ENCODE measurements at regions not wholly inside any gene's neighbourhood (a gene's known extent, or its start where the extent isn't known, plus 50 kb on each side); places are given as distances from the start of the nearest gene placed in this dataset.

DNA sequence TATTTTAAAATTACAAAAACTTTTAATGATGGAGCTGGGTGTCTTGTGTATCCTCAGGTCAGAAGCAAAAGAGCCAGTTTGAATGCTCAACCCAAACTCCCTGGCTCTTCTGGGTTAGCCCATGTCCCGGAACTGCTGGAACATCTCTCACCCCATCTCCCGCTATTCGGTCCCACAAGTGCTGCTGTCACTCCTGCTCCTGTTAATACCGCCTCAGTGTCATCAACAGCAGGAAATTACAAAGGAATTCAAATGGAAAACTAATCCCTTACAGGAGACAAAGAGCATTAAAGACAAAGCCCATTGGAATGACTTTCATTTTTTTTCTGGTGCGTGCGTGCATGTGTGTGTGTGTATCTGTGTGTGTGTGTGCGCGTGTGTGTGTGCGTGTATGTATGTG is 112.0 kb upstream of the C7orf33 start (continued):
- no peak for TF ChIP-seq TEAD4 (IDR thresholded peaks at IDR 0.05; ENCODE audit: borderline replicate concordance, insufficient read depth)

DNA sequence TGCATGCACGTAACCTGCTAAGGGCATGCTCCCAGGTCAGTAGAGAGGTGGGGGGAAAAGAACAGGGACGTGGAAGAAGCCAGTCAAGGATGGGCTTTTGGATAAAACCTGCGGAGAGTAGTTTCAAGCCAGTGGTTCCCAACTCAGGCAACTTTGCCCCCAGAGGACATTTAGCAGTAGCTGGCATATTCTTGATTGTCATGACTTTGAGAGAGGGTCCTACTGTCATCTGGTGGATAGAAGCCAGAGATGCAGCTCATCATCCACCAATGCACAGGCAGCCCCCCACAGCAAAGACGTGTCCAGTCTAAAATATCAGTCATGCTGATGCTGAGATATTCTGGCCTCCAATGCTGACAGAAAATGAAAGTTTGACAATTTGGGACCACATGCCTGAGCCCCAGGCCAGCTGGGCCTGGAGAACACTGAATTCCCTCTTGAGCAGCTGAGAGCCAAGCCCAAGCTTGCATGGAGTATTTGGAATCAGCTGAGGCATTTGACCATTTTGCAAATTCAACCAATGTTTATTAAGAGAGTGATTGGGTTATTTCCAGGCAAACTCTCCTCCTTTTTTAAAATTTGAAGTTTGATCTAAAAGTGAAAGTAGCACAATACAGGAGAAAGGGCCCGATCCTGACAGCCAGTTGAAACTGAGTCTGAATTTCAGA is 110.0 kb upstream of the C7orf33 start:
- Histone ChIP-seq H3F3A (replicated peaks; ENCODE audit: insufficient read depth) (no peaks in the 10 kb centered on the region), H3K27ac (ENCODE audit: low read depth in 2 of 2, low read length in 1 of 2) (no peak overlapping the region), H3K4me1 (ENCODE audit: control insufficient read depth in 1 of 2, insufficient read depth in 2 of 2, low read depth in 1 of 2, low read length in 1 of 2) (peaks cover 0 to 10% of the 10 kb centered on the region in 2 experiments; a peak in 2 of 4 replicates), H4K20me1 (ENCODE audit: insufficient read depth) (no peaks in the 10 kb centered on the region), H3K4me3 (ENCODE audit: low read depth in 2 of 2, low read length in 1 of 2) (no peak overlapping the region), H3K79me2 (ENCODE audit: insufficient read depth) (no peaks in the 10 kb centered on the region), H3K9me2 (no peaks in the 10 kb centered on the region), H3K4me2 (no peak overlapping the region), H3K9ac (no peak overlapping the region), H3K36me3 (replicated peaks in 1 of 2; ENCODE audit: control insufficient read depth in 1 of 2, insufficient read depth in 2 of 2, low read length in 1 of 2) (no peaks in the 10 kb centered on the region), H3K27me3 (ENCODE audit: insufficient read depth) (no peaks in the 10 kb centered on the region), H3K9me3 (no peaks in the 10 kb centered on the region), H2AFZ (ENCODE audit: low read depth) (no peak overlapping the region)
- no peak for DNase-seq
- 85% methylated on average over 5 of the region's 5 CpGs for WGBS (ENCODE audit: low lambda C conversion rate)
- ChIA-PET POLR2A (no interaction called here), CTCF (interaction anchor here (0.8 to 3.7 kb wide), 7 partner anchors 12 to 483 kb away, joined by 3 to 14 read pairs (median 5); no protein-coding TSS in a partner anchor)
- TF ChIP-seq MEF2A (IDR thresholded peaks at IDR 0.05; ENCODE audit: borderline replicate concordance, low read depth) (no peak), NFIC (IDR thresholded peaks at IDR 0.05; ENCODE audit: borderline replicate concordance) (no peak), FOXM1 (IDR thresholded peaks at IDR 0.05; ENCODE audit: low read depth) (no peak), RAD21 (IDR thresholded peaks at IDR 0.05; ENCODE audit: low read length) (peak; percentile 35), CHD2 (IDR thresholded peaks at IDR 0.05; ENCODE audit: low read length, partially characterized antibody) (no peak), ELF1 (IDR thresholded peaks at IDR 0.05) (no peak), MXI1 (IDR thresholded peaks at IDR 0.05; ENCODE audit: low read depth, low read length) (no peak), FOXJ3 (CRISPR knock-in tag; IDR thresholded peaks at IDR 0.05) (no peak), SMC3 (IDR thresholded peaks at IDR 0.05; ENCODE audit: low read depth, low read length) (peak; percentile 21; the same call in 1 of the 2 replicates), EP300 (IDR thresholded peaks at IDR 0.05; ENCODE audit: borderline replicate concordance in 1 of 2, low read depth in 1 of 2, low read length in 1 of 2) (no peak), TAF1 (IDR thresholded peaks at IDR 0.05; ENCODE audit: borderline replicate concordance, low read depth, low read length) (no peak), RXRA (IDR thresholded peaks at IDR 0.05; ENCODE audit: borderline replicate concordance, low read depth) (no peak)
- TF ChIP-seq, protein P1, sequence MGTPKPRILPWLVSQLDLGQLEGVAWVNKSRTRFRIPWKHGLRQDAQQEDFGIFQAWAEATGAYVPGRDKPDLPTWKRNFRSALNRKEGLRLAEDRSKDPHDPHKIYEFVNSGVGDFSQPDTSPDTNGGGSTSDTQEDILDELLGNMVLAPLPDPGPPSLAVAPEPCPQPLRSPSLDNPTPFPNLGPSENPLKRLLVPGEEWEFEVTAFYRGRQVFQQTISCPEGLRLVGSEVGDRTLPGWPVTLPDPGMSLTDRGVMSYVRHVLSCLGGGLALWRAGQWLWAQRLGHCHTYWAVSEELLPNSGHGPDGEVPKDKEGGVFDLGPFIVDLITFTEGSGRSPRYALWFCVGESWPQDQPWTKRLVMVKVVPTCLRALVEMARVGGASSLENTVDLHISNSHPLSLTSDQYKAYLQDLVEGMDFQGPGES (IDR thresholded peaks at IDR 0.05; ENCODE audit: low read depth, low read length), result no peak
- TF ChIP-seq, protein P2, sequence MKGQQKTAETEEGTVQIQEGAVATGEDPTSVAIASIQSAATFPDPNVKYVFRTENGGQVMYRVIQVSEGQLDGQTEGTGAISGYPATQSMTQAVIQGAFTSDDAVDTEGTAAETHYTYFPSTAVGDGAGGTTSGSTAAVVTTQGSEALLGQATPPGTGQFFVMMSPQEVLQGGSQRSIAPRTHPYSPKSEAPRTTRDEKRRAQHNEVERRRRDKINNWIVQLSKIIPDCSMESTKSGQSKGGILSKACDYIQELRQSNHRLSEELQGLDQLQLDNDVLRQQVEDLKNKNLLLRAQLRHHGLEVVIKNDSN (IDR thresholded peaks at IDR 0.05; ENCODE audit: borderline replicate concordance, low read depth), result no peak
- TF ChIP-seq, protein P3, sequence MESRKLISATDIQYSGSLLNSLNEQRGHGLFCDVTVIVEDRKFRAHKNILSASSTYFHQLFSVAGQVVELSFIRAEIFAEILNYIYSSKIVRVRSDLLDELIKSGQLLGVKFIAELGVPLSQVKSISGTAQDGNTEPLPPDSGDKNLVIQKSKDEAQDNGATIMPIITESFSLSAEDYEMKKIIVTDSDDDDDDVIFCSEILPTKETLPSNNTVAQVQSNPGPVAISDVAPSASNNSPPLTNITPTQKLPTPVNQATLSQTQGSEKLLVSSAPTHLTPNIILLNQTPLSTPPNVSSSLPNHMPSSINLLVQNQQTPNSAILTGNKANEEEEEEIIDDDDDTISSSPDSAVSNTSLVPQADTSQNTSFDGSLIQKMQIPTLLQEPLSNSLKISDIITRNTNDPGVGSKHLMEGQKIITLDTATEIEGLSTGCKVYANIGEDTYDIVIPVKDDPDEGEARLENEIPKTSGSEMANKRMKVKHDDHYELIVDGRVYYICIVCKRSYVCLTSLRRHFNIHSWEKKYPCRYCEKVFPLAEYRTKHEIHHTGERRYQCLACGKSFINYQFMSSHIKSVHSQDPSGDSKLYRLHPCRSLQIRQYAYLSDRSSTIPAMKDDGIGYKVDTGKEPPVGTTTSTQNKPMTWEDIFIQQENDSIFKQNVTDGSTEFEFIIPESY (IDR thresholded peaks at IDR 0.05; ENCODE audit: borderline replicate concordance, low read depth), result no peak

Measured in SK-N-SH (cell line).